Mammary epithelial cell (primary cell): ENCODE measurements at regions not wholly inside any gene's neighbourhood (a gene's known extent, or its start where the extent isn't known, plus 50 kb on each side); places are given as distances from the start of the nearest gene placed in this dataset.

Experiments
- CTCF ChIP-seq, 2 donors: IDR thresholded peaks in 1 of 2; conservative IDR thresholded peaks in 1 of 2; 2 replicates each; pipeline ENCODE4 v1.5.1; 2011 to 2012; ENCODE audit warnings: inconsistent platforms in 2 of 2, low read length in 2 of 2, mild to moderate bottlenecking in 2 of 2, control low read depth in 1 of 2, low read depth in 1 of 2; ENCODE audit not compliant: insufficient read depth in 1 of 2; ENCODE audit errors: extremely low read depth in 1 of 2
- EZH2 ChIP-seq: IDR thresholded peaks from 2 replicates; pipeline ENCODE4 v1.6.1; 2012; ENCODE audit warnings: low read length, inconsistent platforms, borderline replicate concordance

- TF ChIP-seq CTCF (conservative IDR thresholded peaks at IDR 0.05 in 1 of 2, IDR thresholded peaks at IDR 0.05 in 1 of 2; ENCODE audit: extremely low read depth in 1 of 2, insufficient read depth in 1 of 2, low read depth in 1 of 2, low read length in 2 of 2), result no peak
- TF ChIP-seq EZH2, result no peak
Observed at GRCh38 chr3:107882261-107882660, 208.6 kb downstream of the CD47 start.
